DOHH2 (cell line): ENCODE measurements at regions not wholly inside any gene's neighbourhood (a gene's known extent, or its start where the extent isn't known, plus 50 kb on each side); places are given as distances from the start of the nearest gene placed in this dataset.

Experiments
- H3F3A ChIP-seq: fragments of 200-600 bp; sonication (generic), shearing (Covaris generic); 2 replicates; pipeline ENCODE4 v1.6.0; 2016; ENCODE audit warnings: antibody characterized with exemption, mild to moderate bottlenecking; ENCODE audit not compliant: control insufficient read depth, insufficient read depth
- H3K27ac ChIP-seq: fragments of 200-600 bp; sonication (generic); 2 replicates; pipeline ENCODE4 v1.5.1; 2014; ENCODE audit warnings: low read depth, mild to moderate bottlenecking, low read length, moderate library complexity
- H3K27me3 ChIP-seq: fragments of 200-600 bp; sonication (generic); 2 replicates; pipeline ENCODE4 v1.6.1; 2014; ENCODE audit warnings: mild to moderate bottlenecking, low read length, mixed read lengths; ENCODE audit not compliant: control insufficient read depth
- H3K36me3 ChIP-seq: fragments of 200-600 bp; sonication (generic); 2 replicates; pipeline ENCODE4 v1.6.1; 2014; ENCODE audit warnings: mild to moderate bottlenecking, low read length, moderate library complexity, mixed read lengths; ENCODE audit not compliant: control insufficient read depth
- H3K4me1 ChIP-seq: fragments of 200-600 bp; sonication (generic); 2 replicates; pipeline ENCODE4 v1.6.1; 2014; ENCODE audit warnings: mild to moderate bottlenecking, low read length, mixed read lengths; ENCODE audit not compliant: control insufficient read depth
- H3K4me2 ChIP-seq: fragments of 200-600 bp; sonication (generic); 2 replicates; pipeline ENCODE4 v1.6.0; 2014; ENCODE audit warnings: mild to moderate bottlenecking, low read length, moderate library complexity
- H3K4me3 ChIP-seq: fragments of 200-600 bp; sonication (generic); 2 replicates; pipeline ENCODE4 v1.5.1; 2014; ENCODE audit warnings: mild to moderate bottlenecking, low read length, mixed read lengths
- H3K79me2 ChIP-seq: fragments of 200-600 bp; sonication (generic); 2 replicates; pipeline ENCODE4 v1.6.1; 2014; ENCODE audit warnings: mild to moderate bottlenecking, low read length, mixed read lengths; ENCODE audit not compliant: control insufficient read depth
- H3K9me2 ChIP-seq: fragments of 200-600 bp; sonication (generic); replicated peaks from 2 replicates; pipeline ENCODE4 v1.6.1; 2014; ENCODE audit warnings: mild to moderate bottlenecking, low read length, mixed read lengths; ENCODE audit not compliant: control insufficient read depth
- H3K9me3 ChIP-seq: fragments of 200-600 bp; sonication (generic); 2 replicates; pipeline ENCODE4 v1.6.1; 2014; ENCODE audit warnings: antibody characterized with exemption, low read length, mixed read lengths; ENCODE audit not compliant: control insufficient read depth, insufficient read depth
- H4K20me1 ChIP-seq: fragments of 200-600 bp; sonication (generic); 2 replicates; pipeline ENCODE4 v1.6.0; 2014; ENCODE audit warnings: low read depth, mild to moderate bottlenecking, antibody characterized with exemption, low read length, moderate library complexity; ENCODE audit not compliant: control insufficient read depth, insufficient read depth
- CTCF ChIP-seq: fragments of 200-600 bp; sonication (generic); IDR thresholded peaks from one replicate; pipeline ENCODE4 v1.5.1; 2014; ENCODE audit warnings: antibody characterized with exemption, mild to moderate bottlenecking, low read depth, low read length; ENCODE audit not compliant: poor library complexity, severe bottlenecking
- EZH2phosphoT487 ChIP-seq: fragments of 200-600 bp; sonication (generic); IDR thresholded peaks from 2 replicates; pipeline ENCODE4 v1.6.1; 2017; ENCODE audit warnings: borderline replicate concordance, mild to moderate bottlenecking, antibody characterized with exemption, low read length, moderate library complexity, mixed read lengths

GRCh38 chr6:138654715-138655634 is 118.6 kb upstream of the CCDC28A start:
- no peaks in the 10 kb centered on the region for H3K79me2 ChIP-seq
- no peak overlapping the region for H3K4me2 ChIP-seq
- H3K9me3 ChIP-seq, result no peaks in the 10 kb centered on the region
- no peaks in the 10 kb centered on the region for H4K20me1 ChIP-seq
- no peak for TF ChIP-seq CTCF
- peaks cover 12% of the 10 kb centered on the region; the same call in 1 of the 2 replicates for H3K27me3 ChIP-seq
- no peaks in the 10 kb centered on the region for H3F3A ChIP-seq
- H3K9me2 ChIP-seq, result no peaks in the 10 kb centered on the region
- no peak overlapping the region for H3K27ac ChIP-seq
- no peak overlapping the region for H3K4me3 ChIP-seq
- H3K4me1 ChIP-seq, result no peaks in the 10 kb centered on the region
- no peaks in the 10 kb centered on the region for H3K36me3 ChIP-seq

DNA sequence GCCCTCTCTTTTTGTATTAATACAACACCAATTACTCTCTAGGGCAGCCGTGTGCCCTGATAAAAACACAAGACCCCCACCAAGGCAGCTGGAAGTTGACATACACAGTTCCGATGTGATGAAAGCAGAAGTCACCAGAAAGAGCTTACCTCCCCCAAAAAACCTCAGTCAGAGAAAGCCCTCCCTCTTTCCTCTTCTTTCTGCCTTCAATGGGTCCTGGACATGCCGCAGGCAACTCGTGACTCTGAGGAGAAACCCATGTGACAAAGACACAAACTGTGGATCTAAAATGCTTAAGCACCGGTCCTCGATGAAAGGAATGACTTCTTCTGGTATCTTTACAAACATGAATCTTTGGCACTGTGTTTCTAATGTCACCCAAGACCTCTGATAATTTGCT is 117.7 kb upstream of the CCDC28A start:
- Histone ChIP-seq H3K27me3 (peaks cover 12% of the 10 kb centered on the region; the same call in 1 of the 2 replicates), H3K4me3 (no peak overlapping the region), H3K4me2 (no peak overlapping the region), H3K9me2 (no peaks in the 10 kb centered on the region), H3K36me3 (no peaks in the 10 kb centered on the region), H3K27ac (no peak overlapping the region), H3K4me1 (no peaks in the 10 kb centered on the region), H4K20me1 (no peaks in the 10 kb centered on the region), H3K9me3 (no peaks in the 10 kb centered on the region), H3K79me2 (no peaks in the 10 kb centered on the region), H3F3A (no peaks in the 10 kb centered on the region)
- TF ChIP-seq EZH2phosphoT487, result no peak
- TF ChIP-seq CTCF, result no peak

DNA sequence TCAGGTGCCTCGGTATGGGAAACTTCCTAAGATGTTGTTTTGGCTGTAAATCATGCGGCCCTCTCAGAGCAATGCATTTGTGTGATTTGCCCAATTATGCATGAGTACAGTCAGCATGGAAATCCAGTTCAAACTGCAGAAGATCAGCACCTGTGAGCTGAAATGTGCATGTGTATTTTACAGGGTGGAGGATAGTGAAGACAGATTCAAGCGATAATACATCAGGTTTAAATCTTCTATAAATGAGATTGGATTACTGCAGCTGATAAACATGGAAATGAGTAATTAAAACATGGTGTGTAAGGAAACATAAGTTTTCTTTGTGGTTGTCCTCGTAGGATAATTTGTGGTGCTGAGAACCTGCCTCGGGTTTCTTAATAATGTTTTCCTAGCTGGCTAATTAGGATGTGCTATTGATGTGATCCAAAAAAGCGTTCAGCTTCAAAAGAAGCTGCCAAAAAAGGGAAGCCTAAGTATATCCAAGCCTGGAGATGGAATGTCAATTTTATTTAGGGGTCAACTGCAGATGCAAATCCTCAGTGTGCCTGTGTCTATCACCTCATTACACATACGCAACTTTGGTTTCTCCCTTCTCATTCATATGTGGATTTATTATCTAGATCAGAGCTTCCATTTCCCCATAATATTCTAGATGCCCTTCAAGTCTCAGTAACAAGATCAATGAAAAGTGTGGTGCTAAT is 117.1 kb upstream of the CCDC28A start:
- Histone ChIP-seq H4K20me1 (no peaks in the 10 kb centered on the region), H3K79me2 (no peaks in the 10 kb centered on the region), H3K36me3 (no peaks in the 10 kb centered on the region), H3K4me2 (no peak overlapping the region), H3F3A (no peaks in the 10 kb centered on the region), H3K4me1 (no peaks in the 10 kb centered on the region), H3K27ac (no peak overlapping the region), H3K27me3 (peaks cover 12% of the 10 kb centered on the region; the same call in 1 of the 2 replicates), H3K9me3 (no peaks in the 10 kb centered on the region), H3K9me2 (no peaks in the 10 kb centered on the region), H3K4me3 (no peak overlapping the region)
- TF ChIP-seq EZH2phosphoT487 (no peak), CTCF (no peak)
